ENCODE measurements at regions not wholly inside any gene's neighbourhood (a gene's known extent, or its start where the extent isn't known, plus 50 kb on each side); places are given as distances from the start of the nearest gene placed in this dataset.
"Not testable (repeated sequence)": the region's sequence is repeated elsewhere in the genome, so short reads cannot be mapped to it uniquely, and the experiment has no call there.

- TF ChIP-seq PRDM1 (tag by site-specific recombination; IDR thresholded peaks at IDR 0.05) (no peak), ZNF398 (tag by site-specific recombination; IDR thresholded peaks at IDR 0.05) (no peak), KLF1 (tag by site-specific recombination; IDR thresholded peaks at IDR 0.05) (no peak), ZNF701 (tag by site-specific recombination; IDR thresholded peaks at IDR 0.05) (no peak), MZF1 (tag by site-specific recombination; IDR thresholded peaks at IDR 0.05; ENCODE audit: borderline replicate concordance) (no peak), ZNF48 (tag by site-specific recombination; IDR thresholded peaks at IDR 0.05) (no peak), HOXD13 (CRISPR knock-in tag; IDR thresholded peaks at IDR 0.05; ENCODE audit: borderline replicate concordance) (no peak), ZNF514 (tag by site-specific recombination; IDR thresholded peaks at IDR 0.05) (no peak), ZNF830 (tag by site-specific recombination; IDR thresholded peaks at IDR 0.05; ENCODE audit: low read depth) (no peak), ZNF404 (tag by site-specific recombination; IDR thresholded peaks at IDR 0.05) (no peak)
Observed at GRCh38 chr3:194900854-194901522, 215.3 kb downstream of the FAM43A start.

GRCh38 chr3:194903447-194903846 lies 217.8 kb downstream of the FAM43A start:
- POLR2A ChIA-PET; H3K27ac ChIP-seq (ENCODE audit: extremely low read depth, low read depth, low read length); H3K36me3 ChIP-seq (ENCODE audit: control insufficient read depth in 2 of 2, insufficient read depth in 1 of 2, low read length in 2 of 2); CTCF ChIA-PET; H3K4me3 ChIP-seq (ENCODE audit: low read depth, low read length); H3K9me3 ChIP-seq (ENCODE audit: control insufficient read depth, insufficient read depth, low read depth, low read length); H3K4me1 ChIP-seq (ENCODE audit: control insufficient read depth, insufficient read depth, low read length): not testable (repeated sequence)
- TF ChIP-seq SETDB1 (IDR thresholded peaks at IDR 0.05; ENCODE audit: insufficient read length, low read length): peak; percentile 58

More at GRCh38 chr3:194900854-194901522, 215.3 kb downstream of the FAM43A start:
- Histone ChIP-seq H3K4me3 (ENCODE audit: low read depth, low read length) (no peak overlapping the region), H3K27ac (ENCODE audit: extremely low read depth, low read depth, low read length) (no peak overlapping the region), H3K36me3 (ENCODE audit: control insufficient read depth in 2 of 2, insufficient read depth in 1 of 2, low read length in 2 of 2) (no peaks in the 10 kb centered on the region), H3K4me1 (ENCODE audit: control insufficient read depth, insufficient read depth, low read length) (no peaks in the 10 kb centered on the region), H3K9me3 (ENCODE audit: control insufficient read depth, insufficient read depth, low read depth, low read length) (no peaks in the 10 kb centered on the region)
- ChIA-PET POLR2A (no interaction called here), CTCF (no interaction called here)

- peak; percentile 86 for TF ChIP-seq ZNF146 (tag by site-specific recombination; IDR thresholded peaks at IDR 0.05)
- H3K27ac ChIP-seq (ENCODE audit: extremely low read depth, low read depth, low read length); CTCF ChIA-PET; POLR2A ChIA-PET; H3K4me1 ChIP-seq (ENCODE audit: control insufficient read depth, insufficient read depth, low read length); H3K36me3 ChIP-seq (ENCODE audit: control insufficient read depth in 2 of 2, insufficient read depth in 1 of 2, low read length in 2 of 2); H3K9me3 ChIP-seq (ENCODE audit: control insufficient read depth, insufficient read depth, low read depth, low read length); H3K4me3 ChIP-seq (ENCODE audit: low read depth, low read length): not testable (repeated sequence)
Observed at GRCh38 chr3:194904999-194905398, 219.3 kb downstream of the FAM43A start.

GRCh38 chr3:194905696-194906095 lies 220.0 kb downstream of the FAM43A start:
- no peaks in the 10 kb centered on the region for H3K36me3 ChIP-seq (ENCODE audit: control insufficient read depth in 2 of 2, insufficient read depth in 1 of 2, low read length in 2 of 2)
- H3K27ac ChIP-seq (ENCODE audit: extremely low read depth, low read depth, low read length): no peak overlapping the region
- H3K9me3 ChIP-seq (ENCODE audit: control insufficient read depth, insufficient read depth, low read depth, low read length): no peaks in the 10 kb centered on the region
- POLR2A ChIA-PET: no interaction called here
- H3K4me1 ChIP-seq (ENCODE audit: control insufficient read depth, insufficient read depth, low read length): no peaks in the 10 kb centered on the region
- CTCF ChIA-PET: no interaction called here
- no peak overlapping the region for H3K4me3 ChIP-seq (ENCODE audit: low read depth, low read length)
- TF ChIP-seq ZBTB49 (tag by site-specific recombination; IDR thresholded peaks at IDR 0.05; ENCODE audit: low read depth): no peak
- no peak for TF ChIP-seq ZNF621 (tag by site-specific recombination; IDR thresholded peaks at IDR 0.05)
- no peak for TF ChIP-seq ZNF133 (tag by site-specific recombination; IDR thresholded peaks at IDR 0.05)
- no peak for TF ChIP-seq ZNF202 (tag by site-specific recombination; IDR thresholded peaks at IDR 0.05; ENCODE audit: borderline replicate concordance)
- TF ChIP-seq ZNF488 (tag by site-specific recombination; IDR thresholded peaks at IDR 0.05): no peak
- no peak for TF ChIP-seq ZSCAN16 (tag by site-specific recombination; IDR thresholded peaks at IDR 0.05)
- TF ChIP-seq ZNF530 (tag by site-specific recombination; IDR thresholded peaks at IDR 0.05; ENCODE audit: low read depth): no peak
- no peak for TF ChIP-seq ZNF24 (tag by site-specific recombination; IDR thresholded peaks at IDR 0.05)
- no peak for TF ChIP-seq ZNF169 (tag by site-specific recombination; IDR thresholded peaks at IDR 0.05)
- TF ChIP-seq ZBTB8A (tag by site-specific recombination; IDR thresholded peaks at IDR 0.05): no peak
- TF ChIP-seq ZNF174 (tag by site-specific recombination; IDR thresholded peaks at IDR 0.05): no peak
- TF ChIP-seq ZNF214 (tag by site-specific recombination; IDR thresholded peaks at IDR 0.05; ENCODE audit: borderline replicate concordance): no peak
- TF ChIP-seq ZNF747 (tag by site-specific recombination; IDR thresholded peaks at IDR 0.05): no peak
- no peak for TF ChIP-seq ZNF792 (tag by site-specific recombination; IDR thresholded peaks at IDR 0.05)
